HCT116 (cell line): ENCODE measurements at regions not wholly inside any gene's neighbourhood (a gene's known extent, or its start where the extent isn't known, plus 50 kb on each side); places are given as distances from the start of the nearest gene placed in this dataset.

Experiments used
- ATAC-seq: fragments of 200-7000 bp; cut with Tn5 transposase; 2 replicates; pipeline ENCODE4 v1.9.1; 2020; ENCODE audit warnings: mild to moderate bottlenecking, moderate library complexity
- BruUV-seq: library from RNA; stranded (reverse); fragments of 400-500 nt; replicated peaks from 2 replicates; lab custom pipeline; 2021; lab: Mats Ljungman, UMichigan
- CTCF ChIA-PET: fragments of 300-600 bp; sonication (Branson Sonifier 250); formaldehyde crosslinking; loops from one replicate; lab custom pipeline; 2021; ENCODE audit warnings: antibody characterized with exemption; lab: Charles Lee
- POLR2A ChIA-PET: fragments of 300-600, 350-600 bp; sonication (Branson Sonifier 250); formaldehyde crosslinking; loops from one replicate; lab custom pipeline; 2021; ENCODE audit warnings: antibody characterized with exemption; lab: Charles Lee
- RAD21 ChIA-PET, 2 experiments: fragments of 300-600 bp; sonication (Branson Sonifier 250); formaldehyde crosslinking; loops; one replicate each; lab custom pipeline; 2023; ENCODE audit warnings: low total read pairs in 2 of 2; ENCODE audit not compliant: uncharacterized antibody in 2 of 2, unreplicated experiment in 2 of 2, low non-redundant PET in 1 of 2; lab: Charles Lee
- DNase-seq: peaks from one replicate; pipeline ENCODE4 v3.0.0-alpha.2; 2010; ENCODE audit warnings: low read depth, low spot score
- H2AFZ ChIP-seq: fragments of 200-600 bp; shearing (Covaris generic), sonication (generic); 2 replicates; pipeline ENCODE4 v1.6.1; 2017; ENCODE audit warnings: low read depth, mixed run types, mixed read lengths, antibody characterized with exemption, low read length; ENCODE audit not compliant: poor library complexity, severe bottlenecking
- H3K27ac ChIP-seq: 2 replicates; pipeline ENCODE4 v1.5.1; 2012; ENCODE audit warnings: low read depth, low read length
- H3K27me3 ChIP-seq: fragments of 200-600 bp; sonication (generic); 2 replicates; pipeline ENCODE4 v1.6.1; 2016; ENCODE audit warnings: mixed run types, low read length, mixed read lengths; ENCODE audit not compliant: insufficient read depth
- H3K36me3 ChIP-seq, 2 experiments: fragments of 200-500 bp in 1 of 2; fragments of 200-600 bp in 1 of 2; sonication (Bioruptor generic) in 1 of 2; sonication (generic) in 1 of 2; 2 replicates each; pipeline versions ENCODE4 v1.5.1 to v1.6.1; 2014 to 2016; ENCODE audit warnings: low read length in 2 of 2, inconsistent platforms in 1 of 2, mixed read lengths in 1 of 2, mixed run types in 1 of 2; ENCODE audit not compliant: insufficient read depth in 2 of 2, control insufficient read depth in 1 of 2
- H3K4me1 ChIP-seq, 2 experiments: fragments of 200-600 bp in 1 of 2; sonication (generic) in 1 of 2; 2 replicates each; pipeline versions ENCODE4 v1.5.1 to v1.6.1; 2012 to 2017; ENCODE audit warnings: low read length in 2 of 2, inconsistent platforms in 1 of 2, mild to moderate bottlenecking in 1 of 2, mixed read lengths in 1 of 2, mixed run types in 1 of 2, moderate library complexity in 1 of 2; ENCODE audit not compliant: insufficient read depth in 2 of 2, control insufficient read depth in 1 of 2
- H3K4me2 ChIP-seq: fragments of 200-600 bp; sonication (generic); 2 replicates; pipeline ENCODE4 v1.6.1; 2017; ENCODE audit warnings: mixed run types, low read length, mixed read lengths
- H3K4me3 ChIP-seq, 2 experiments: fragments of 200-600 bp in 1 of 2; sonication (generic) in 1 of 2; replicated peaks in 1 of 2; 2 replicates each; pipeline ENCODE4 v1.5.1; 2011 to 2016; ENCODE audit warnings: low read length in 2 of 2, control low read depth in 1 of 2, low read depth in 1 of 2, mild to moderate bottlenecking in 1 of 2, mixed read lengths in 1 of 2, mixed run types in 1 of 2
- H3K79me2 ChIP-seq: fragments of 200-600 bp; sonication (generic); 2 replicates; pipeline ENCODE4 v1.6.1; 2017; ENCODE audit warnings: mild to moderate bottlenecking, mixed run types, low read length, moderate library complexity, mixed read lengths; ENCODE audit not compliant: insufficient read depth
- H3K9ac ChIP-seq: fragments of 200-600 bp; sonication (generic); 2 replicates; pipeline ENCODE4 v1.6.1; 2016; ENCODE audit warnings: low read length, mixed read lengths
- H3K9me2 ChIP-seq: fragments of 200-600 bp; sonication (generic), shearing (Covaris generic); 2 replicates; pipeline ENCODE4 v1.6.1; 2017; ENCODE audit warnings: mixed run types, mild to moderate bottlenecking, moderate library complexity; ENCODE audit not compliant: insufficient read depth
- H3K9me3 ChIP-seq, 2 experiments: fragments of 200-500 bp in 1 of 2; fragments of 200-600 bp in 1 of 2; sonication (Bioruptor generic) in 1 of 2; sonication (generic) in 1 of 2; 2 replicates each; pipeline ENCODE4 v1.6.1; 2014 to 2017; ENCODE audit warnings: low read length in 2 of 2, mixed read lengths in 2 of 2, inconsistent platforms in 1 of 2, low read depth in 1 of 2, mild to moderate bottlenecking in 1 of 2, mixed run types in 1 of 2, moderate library complexity in 1 of 2; ENCODE audit not compliant: control insufficient read depth in 1 of 2, insufficient read depth in 1 of 2
- H4K20me1 ChIP-seq: fragments of 200-600 bp; sonication (generic), shearing (Covaris generic); 2 replicates; pipeline ENCODE4 v1.6.1; 2017; ENCODE audit warnings: mixed run types, mild to moderate bottlenecking, moderate library complexity; ENCODE audit not compliant: insufficient read depth
- CEBPB ChIP-seq: IDR thresholded peaks from 2 replicates; pipeline ENCODE4 v1.6.1; 2012; ENCODE audit warnings: low read depth
- ELF1 ChIP-seq: IDR thresholded peaks from 2 replicates; pipeline ENCODE4 v1.6.1; 2012; ENCODE audit warnings: low read depth, borderline replicate concordance
- EZH2 ChIP-seq: fragments of 200-600 bp; sonication (generic); IDR thresholded peaks from 2 replicates; pipeline ENCODE4 v1.6.1; 2017; ENCODE audit warnings: antibody characterized with exemption, mixed run types
- EZH2phosphoT487 ChIP-seq: fragments of 200-600 bp; IDR thresholded peaks from 2 replicates; pipeline ENCODE4 v1.6.1; 2018; ENCODE audit warnings: antibody characterized with exemption, borderline replicate concordance
- FOSL1 ChIP-seq: IDR thresholded peaks from 2 replicates; pipeline ENCODE4 v1.6.1; 2012; ENCODE audit warnings: low read depth
- JUND ChIP-seq: IDR thresholded peaks from 2 replicates; pipeline ENCODE4 v1.6.1; 2012
- POLR2A ChIP-seq: IDR thresholded peaks from 2 replicates; pipeline ENCODE4 v1.7.0; 2011; ENCODE audit warnings: borderline replicate concordance; ENCODE audit not compliant: insufficient read depth, insufficient read length; ENCODE audit errors: extremely low read depth
- RAD21 ChIP-seq: IDR thresholded peaks from 2 replicates; pipeline ENCODE4 v1.6.1; 2012; ENCODE audit warnings: low read depth, mild to moderate bottlenecking
- SIN3A ChIP-seq: IDR thresholded peaks from 2 replicates; pipeline ENCODE4 v1.6.1; 2012; ENCODE audit warnings: low read depth
- YY1 ChIP-seq: IDR thresholded peaks from 2 replicates; pipeline ENCODE4 v1.6.1; 2011; ENCODE audit warnings: low read length, low read depth, moderate library complexity, mild to moderate bottlenecking; ENCODE audit not compliant: insufficient replicate concordance; ENCODE audit errors: extremely low read depth
- ZFX ChIP-seq: fragments of 450-650 bp; IDR thresholded peaks from 2 replicates; pipeline ENCODE4 v1.6.1; 2017
- intact Hi-C: fragments of 100-400 bp; cut with micrococcal nuclease; formaldehyde crosslinking; loops from 2 replicates; pipeline ENCODE4 v1.10.0; 2022
- TF ChIP-seq, protein P1 (sequence below), 3 experiments: fragments of 200-600 bp in 1 of 3; sonication (generic) in 1 of 3; IDR thresholded peaks in 2 of 3; conservative IDR thresholded peaks in 1 of 3; 2 replicates each; pipeline ENCODE4 v1.5.1; 2012 to 2017; ENCODE audit warnings: low read depth in 2 of 3, low read length in 2 of 3, antibody characterized with exemption in 1 of 3, borderline replicate concordance in 1 of 3, control low read depth in 1 of 3, mild to moderate bottlenecking in 1 of 3, mixed read lengths in 1 of 3, mixed run types in 1 of 3, moderate library complexity in 1 of 3; ENCODE audit not compliant: insufficient read depth in 1 of 3
- TF ChIP-seq, protein P2 (sequence below): IDR thresholded peaks from 2 replicates; pipeline ENCODE4 v1.6.1; 2012; ENCODE audit warnings: low read depth
- TF ChIP-seq, protein P3 (sequence below): IDR thresholded peaks from 2 replicates; pipeline ENCODE4 v1.6.1; 2011; ENCODE audit warnings: mild to moderate bottlenecking, low read length, moderate library complexity; ENCODE audit not compliant: insufficient replicate concordance; ENCODE audit errors: extremely low read depth
- TF ChIP-seq, protein P4 (sequence below): IDR thresholded peaks from 2 replicates; pipeline ENCODE4 v1.6.1; 2012

DNA sequence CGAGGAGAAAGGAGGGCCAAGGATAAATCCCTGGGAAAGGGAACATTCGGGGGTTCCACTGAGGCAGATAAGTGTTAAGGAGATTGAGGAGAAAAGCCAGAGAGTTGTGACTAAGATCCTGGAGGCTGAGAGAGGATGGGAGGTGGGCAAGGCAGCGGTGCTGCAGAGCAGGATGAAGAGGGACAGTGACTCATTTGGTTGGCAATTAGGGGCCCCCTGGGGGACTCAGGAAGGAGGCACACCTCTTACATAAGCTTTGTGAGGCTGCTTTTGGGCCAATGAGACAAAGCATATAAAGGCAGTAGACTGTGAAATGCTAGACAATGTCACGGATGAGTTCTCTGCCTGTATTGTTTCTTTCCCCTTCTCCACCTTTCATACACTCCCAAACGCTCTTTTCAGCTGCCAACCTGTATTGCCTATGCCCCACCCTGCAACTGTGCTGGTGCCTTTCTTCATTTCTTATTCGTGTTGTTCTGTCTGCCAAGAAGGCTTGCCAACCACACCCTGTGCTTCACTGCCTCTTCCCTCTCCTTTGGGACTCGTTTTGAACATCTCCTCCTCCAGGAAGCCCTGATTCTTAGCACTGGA lies 246.8 kb upstream of the KIRREL3 start:
- H3K4me3 ChIP-seq, result no peak overlapping the region
- RAD21 ChIA-PET, result no interaction called here
- no peak overlapping the region for H2AFZ ChIP-seq
- peaks cover 0 to 7% of the 10 kb centered on the region in 2 experiments; a peak in 2 of 4 replicates for H3K9me3 ChIP-seq
- no peaks in the 10 kb centered on the region for H3K4me1 ChIP-seq
- TF ChIP-seq, protein P1, sequence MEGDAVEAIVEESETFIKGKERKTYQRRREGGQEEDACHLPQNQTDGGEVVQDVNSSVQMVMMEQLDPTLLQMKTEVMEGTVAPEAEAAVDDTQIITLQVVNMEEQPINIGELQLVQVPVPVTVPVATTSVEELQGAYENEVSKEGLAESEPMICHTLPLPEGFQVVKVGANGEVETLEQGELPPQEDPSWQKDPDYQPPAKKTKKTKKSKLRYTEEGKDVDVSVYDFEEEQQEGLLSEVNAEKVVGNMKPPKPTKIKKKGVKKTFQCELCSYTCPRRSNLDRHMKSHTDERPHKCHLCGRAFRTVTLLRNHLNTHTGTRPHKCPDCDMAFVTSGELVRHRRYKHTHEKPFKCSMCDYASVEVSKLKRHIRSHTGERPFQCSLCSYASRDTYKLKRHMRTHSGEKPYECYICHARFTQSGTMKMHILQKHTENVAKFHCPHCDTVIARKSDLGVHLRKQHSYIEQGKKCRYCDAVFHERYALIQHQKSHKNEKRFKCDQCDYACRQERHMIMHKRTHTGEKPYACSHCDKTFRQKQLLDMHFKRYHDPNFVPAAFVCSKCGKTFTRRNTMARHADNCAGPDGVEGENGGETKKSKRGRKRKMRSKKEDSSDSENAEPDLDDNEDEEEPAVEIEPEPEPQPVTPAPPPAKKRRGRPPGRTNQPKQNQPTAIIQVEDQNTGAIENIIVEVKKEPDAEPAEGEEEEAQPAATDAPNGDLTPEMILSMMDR (IDR thresholded peaks at IDR 0.05 in 2 of 3, conservative IDR thresholded peaks at IDR 0.05 in 1 of 3; ENCODE audit: borderline replicate concordance in 1 of 3, insufficient read depth in 1 of 3, low read depth in 2 of 3, low read length in 2 of 3), result no peak
- no peak for TF ChIP-seq ELF1
- TF ChIP-seq ZFX, result no peak
- TF ChIP-seq CEBPB, result no peak
- TF ChIP-seq, protein P2, sequence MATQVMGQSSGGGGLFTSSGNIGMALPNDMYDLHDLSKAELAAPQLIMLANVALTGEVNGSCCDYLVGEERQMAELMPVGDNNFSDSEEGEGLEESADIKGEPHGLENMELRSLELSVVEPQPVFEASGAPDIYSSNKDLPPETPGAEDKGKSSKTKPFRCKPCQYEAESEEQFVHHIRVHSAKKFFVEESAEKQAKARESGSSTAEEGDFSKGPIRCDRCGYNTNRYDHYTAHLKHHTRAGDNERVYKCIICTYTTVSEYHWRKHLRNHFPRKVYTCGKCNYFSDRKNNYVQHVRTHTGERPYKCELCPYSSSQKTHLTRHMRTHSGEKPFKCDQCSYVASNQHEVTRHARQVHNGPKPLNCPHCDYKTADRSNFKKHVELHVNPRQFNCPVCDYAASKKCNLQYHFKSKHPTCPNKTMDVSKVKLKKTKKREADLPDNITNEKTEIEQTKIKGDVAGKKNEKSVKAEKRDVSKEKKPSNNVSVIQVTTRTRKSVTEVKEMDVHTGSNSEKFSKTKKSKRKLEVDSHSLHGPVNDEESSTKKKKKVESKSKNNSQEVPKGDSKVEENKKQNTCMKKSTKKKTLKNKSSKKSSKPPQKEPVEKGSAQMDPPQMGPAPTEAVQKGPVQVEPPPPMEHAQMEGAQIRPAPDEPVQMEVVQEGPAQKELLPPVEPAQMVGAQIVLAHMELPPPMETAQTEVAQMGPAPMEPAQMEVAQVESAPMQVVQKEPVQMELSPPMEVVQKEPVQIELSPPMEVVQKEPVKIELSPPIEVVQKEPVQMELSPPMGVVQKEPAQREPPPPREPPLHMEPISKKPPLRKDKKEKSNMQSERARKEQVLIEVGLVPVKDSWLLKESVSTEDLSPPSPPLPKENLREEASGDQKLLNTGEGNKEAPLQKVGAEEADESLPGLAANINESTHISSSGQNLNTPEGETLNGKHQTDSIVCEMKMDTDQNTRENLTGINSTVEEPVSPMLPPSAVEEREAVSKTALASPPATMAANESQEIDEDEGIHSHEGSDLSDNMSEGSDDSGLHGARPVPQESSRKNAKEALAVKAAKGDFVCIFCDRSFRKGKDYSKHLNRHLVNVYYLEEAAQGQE, result no peak
- no peak for TF ChIP-seq RAD21
- TF ChIP-seq EZH2, result no peak
- TF ChIP-seq SIN3A, result no peak
- TF ChIP-seq, protein P3, sequence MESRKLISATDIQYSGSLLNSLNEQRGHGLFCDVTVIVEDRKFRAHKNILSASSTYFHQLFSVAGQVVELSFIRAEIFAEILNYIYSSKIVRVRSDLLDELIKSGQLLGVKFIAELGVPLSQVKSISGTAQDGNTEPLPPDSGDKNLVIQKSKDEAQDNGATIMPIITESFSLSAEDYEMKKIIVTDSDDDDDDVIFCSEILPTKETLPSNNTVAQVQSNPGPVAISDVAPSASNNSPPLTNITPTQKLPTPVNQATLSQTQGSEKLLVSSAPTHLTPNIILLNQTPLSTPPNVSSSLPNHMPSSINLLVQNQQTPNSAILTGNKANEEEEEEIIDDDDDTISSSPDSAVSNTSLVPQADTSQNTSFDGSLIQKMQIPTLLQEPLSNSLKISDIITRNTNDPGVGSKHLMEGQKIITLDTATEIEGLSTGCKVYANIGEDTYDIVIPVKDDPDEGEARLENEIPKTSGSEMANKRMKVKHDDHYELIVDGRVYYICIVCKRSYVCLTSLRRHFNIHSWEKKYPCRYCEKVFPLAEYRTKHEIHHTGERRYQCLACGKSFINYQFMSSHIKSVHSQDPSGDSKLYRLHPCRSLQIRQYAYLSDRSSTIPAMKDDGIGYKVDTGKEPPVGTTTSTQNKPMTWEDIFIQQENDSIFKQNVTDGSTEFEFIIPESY, result no peak
- TF ChIP-seq EZH2phosphoT487, result no peak
- TF ChIP-seq JUND, result no peak
- TF ChIP-seq YY1, result no peak
- no peak for TF ChIP-seq POLR2A
- no peak for TF ChIP-seq FOSL1
- TF ChIP-seq, protein P4, sequence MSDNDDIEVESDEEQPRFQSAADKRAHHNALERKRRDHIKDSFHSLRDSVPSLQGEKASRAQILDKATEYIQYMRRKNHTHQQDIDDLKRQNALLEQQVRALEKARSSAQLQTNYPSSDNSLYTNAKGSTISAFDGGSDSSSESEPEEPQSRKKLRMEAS, result no peak
- BruUV-seq, result no TSS peak
- no peaks in the 10 kb centered on the region for H3K9me2 ChIP-seq
- H4K20me1 ChIP-seq, result no peaks in the 10 kb centered on the region
- H3K9ac ChIP-seq, result no peak overlapping the region
- CTCF ChIA-PET, result no interaction called here
- ATAC-seq (no peak), DNase-seq (no peak)
- intact Hi-C loops, result no loop called here
- POLR2A ChIA-PET, result no interaction called here
- no peak overlapping the region for H3K27ac ChIP-seq
- H3K36me3 ChIP-seq, result no peaks in the 10 kb centered on the region
- H3K27me3 ChIP-seq, result no peaks in the 10 kb centered on the region
- H3K79me2 ChIP-seq, result no peaks in the 10 kb centered on the region
- H3K4me2 ChIP-seq, result no peak overlapping the region
